Brain pericyte (primary cell): ENCODE measurements at regions not wholly inside any gene's neighbourhood (a gene's known extent, or its start where the extent isn't known, plus 50 kb on each side); places are given as distances from the start of the nearest gene placed in this dataset.
"Not testable (repeated sequence)": the region's sequence is repeated elsewhere in the genome, so short reads cannot be mapped to it uniquely, and the experiment has no call there.

Experiments used
- DNase-seq: peaks from one replicate; pipeline ENCODE4 v3.0.0-alpha.2; 2012; ENCODE audit warnings: low read depth, low spot score

- DNase-seq = not testable (repeated sequence)
These were observed 350.0 kb downstream of the GOLGA6L6 start for GRCh38 chr15:20191508-20192125.

GRCh38 chr15:20188611-20189010, 353.0 kb downstream of the GOLGA6L6 start:
- not testable (repeated sequence) for DNase-seq

GRCh38 chr15:20187370-20188355, 353.9 kb downstream of the GOLGA6L6 start:
- not testable (repeated sequence) for DNase-seq

GRCh38 chr15:20184879-20185278, 356.7 kb downstream of the GOLGA6L6 start:
- not testable (repeated sequence) for DNase-seq

- DNase-seq = not testable (repeated sequence)
These were observed 373.4 kb downstream of the GOLGA6L6 start for GRCh38 chr15:20168221-20168620.

- not testable (repeated sequence) for DNase-seq
These were observed 388.1 kb downstream of the GOLGA6L6 start for GRCh38 chr15:20153528-20153927.

GRCh38 chr15:20148679-20149078, 392.9 kb downstream of the GOLGA6L6 start:
- DNase-seq = not testable (repeated sequence)

GRCh38 chr15:20148008-20148407, 393.6 kb downstream of the GOLGA6L6 start:
- not testable (repeated sequence) for DNase-seq

- DNase-seq = not testable (repeated sequence)
These were observed 397.1 kb downstream of the GOLGA6L6 start for GRCh38 chr15:20144333-20145036.

- DNase-seq = not testable (repeated sequence)
These were observed 398.7 kb downstream of the GOLGA6L6 start for GRCh38 chr15:20142906-20143305.

GRCh38 chr15:20142410-20142809, 399.2 kb downstream of the GOLGA6L6 start:
- DNase-seq = not testable (repeated sequence)

- not testable (repeated sequence) for DNase-seq
These were observed 416.9 kb downstream of the GOLGA6L6 start for GRCh38 chr15:20124668-20125067.

- DNase-seq = no peak
These were observed 435.6 kb downstream of the GOLGA6L6 start for GRCh38 chr15:20106026-20106425.

GRCh38 chr15:20105011-20105990, 436.3 kb downstream of the GOLGA6L6 start:
- not testable (repeated sequence) for DNase-seq

- DNase-seq = not testable (repeated sequence)
These were observed 437.0 kb downstream of the GOLGA6L6 start for GRCh38 chr15:20104551-20104950.

GRCh38 chr15:20102862-20103261, 438.7 kb downstream of the GOLGA6L6 start:
- DNase-seq = not testable (repeated sequence)

GRCh38 chr15:20102209-20102608, 439.4 kb downstream of the GOLGA6L6 start:
- DNase-seq = not testable (repeated sequence)

GRCh38 chr15:20101281-20101680, 440.3 kb downstream of the GOLGA6L6 start:
- not testable (repeated sequence) for DNase-seq

- DNase-seq = not testable (repeated sequence)
These were observed 440.9 kb downstream of the GOLGA6L6 start for GRCh38 chr15:20100604-20101270.
